ENCODE measurements at regions not wholly inside any gene's neighbourhood (a gene's known extent, or its start where the extent isn't known, plus 50 kb on each side); places are given as distances from the start of the nearest gene placed in this dataset.

DNA sequence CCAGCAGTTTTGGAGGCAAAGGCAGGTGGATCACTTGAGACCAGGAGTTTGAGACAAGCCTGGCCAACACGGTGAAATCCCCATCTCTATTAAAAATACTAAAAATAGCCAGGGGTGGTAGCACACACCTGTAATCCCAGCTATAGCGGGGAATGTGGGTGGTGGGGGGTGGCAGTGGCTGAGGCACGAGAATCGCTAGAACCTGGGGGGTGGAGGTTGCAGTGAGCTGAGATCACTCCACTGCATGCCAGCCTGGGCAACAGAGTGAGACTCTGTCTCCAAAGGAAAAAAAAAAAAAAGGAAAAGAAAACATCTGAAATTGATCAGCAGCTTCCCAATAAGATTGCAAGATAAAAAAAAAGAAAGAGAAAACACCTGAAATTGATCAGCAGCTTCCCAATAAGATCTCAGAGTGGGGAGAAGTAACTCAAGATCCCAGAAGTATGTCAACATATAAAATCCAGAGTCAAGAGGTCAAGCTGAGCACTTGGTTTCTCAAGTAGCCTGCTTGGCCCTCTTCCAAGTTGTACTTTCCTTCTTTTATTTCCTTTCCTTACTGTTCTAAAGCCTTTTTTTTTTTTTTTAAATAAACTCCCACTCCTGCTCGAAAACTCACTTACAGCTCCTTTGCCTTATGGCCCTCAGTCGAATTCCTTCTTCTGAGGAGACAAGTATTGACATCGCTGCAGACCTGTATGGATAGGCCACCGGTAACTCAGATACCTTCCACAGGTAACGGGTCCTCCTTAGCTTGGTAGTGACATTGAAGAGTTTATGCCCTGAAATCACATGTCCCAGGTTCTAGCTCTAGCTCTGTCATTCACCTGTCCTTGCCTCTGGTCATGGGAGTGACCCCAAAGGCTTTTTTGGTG lies 368.5 kb upstream of the SYNCRIP start:
- TF ChIP-seq, protein P1, sequence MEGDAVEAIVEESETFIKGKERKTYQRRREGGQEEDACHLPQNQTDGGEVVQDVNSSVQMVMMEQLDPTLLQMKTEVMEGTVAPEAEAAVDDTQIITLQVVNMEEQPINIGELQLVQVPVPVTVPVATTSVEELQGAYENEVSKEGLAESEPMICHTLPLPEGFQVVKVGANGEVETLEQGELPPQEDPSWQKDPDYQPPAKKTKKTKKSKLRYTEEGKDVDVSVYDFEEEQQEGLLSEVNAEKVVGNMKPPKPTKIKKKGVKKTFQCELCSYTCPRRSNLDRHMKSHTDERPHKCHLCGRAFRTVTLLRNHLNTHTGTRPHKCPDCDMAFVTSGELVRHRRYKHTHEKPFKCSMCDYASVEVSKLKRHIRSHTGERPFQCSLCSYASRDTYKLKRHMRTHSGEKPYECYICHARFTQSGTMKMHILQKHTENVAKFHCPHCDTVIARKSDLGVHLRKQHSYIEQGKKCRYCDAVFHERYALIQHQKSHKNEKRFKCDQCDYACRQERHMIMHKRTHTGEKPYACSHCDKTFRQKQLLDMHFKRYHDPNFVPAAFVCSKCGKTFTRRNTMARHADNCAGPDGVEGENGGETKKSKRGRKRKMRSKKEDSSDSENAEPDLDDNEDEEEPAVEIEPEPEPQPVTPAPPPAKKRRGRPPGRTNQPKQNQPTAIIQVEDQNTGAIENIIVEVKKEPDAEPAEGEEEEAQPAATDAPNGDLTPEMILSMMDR (conservative IDR thresholded peaks at IDR 0.05; ENCODE audit: low read depth, low read length), result no peak
- H3K4me2 ChIP-seq, result no peak overlapping the region
- H3K36me3 ChIP-seq (ENCODE audit: insufficient read depth), result no peaks in the 10 kb centered on the region
- H3K27ac ChIP-seq, result no peak overlapping the region
- H3K79me2 ChIP-seq (ENCODE audit: insufficient read depth, low read depth), result no peaks in the 10 kb centered on the region
- H3K27me3 ChIP-seq (ENCODE audit: insufficient read depth, low read depth), result no peaks in the 10 kb centered on the region
- H2AFZ ChIP-seq (ENCODE audit: low read depth), result no peak overlapping the region
- no peaks in the 10 kb centered on the region for H4K20me1 ChIP-seq (ENCODE audit: insufficient read depth)
- no peak overlapping the region for H3K4me3 ChIP-seq (IDR thresholded peaks at IDR 0.05; ENCODE audit: insufficient read depth, low read depth, low read length)
- H3K9ac ChIP-seq, result no peak overlapping the region
- no peaks in the 10 kb centered on the region for H3K4me1 ChIP-seq (ENCODE audit: low read depth, poor library complexity, severe bottlenecking)

DNA sequence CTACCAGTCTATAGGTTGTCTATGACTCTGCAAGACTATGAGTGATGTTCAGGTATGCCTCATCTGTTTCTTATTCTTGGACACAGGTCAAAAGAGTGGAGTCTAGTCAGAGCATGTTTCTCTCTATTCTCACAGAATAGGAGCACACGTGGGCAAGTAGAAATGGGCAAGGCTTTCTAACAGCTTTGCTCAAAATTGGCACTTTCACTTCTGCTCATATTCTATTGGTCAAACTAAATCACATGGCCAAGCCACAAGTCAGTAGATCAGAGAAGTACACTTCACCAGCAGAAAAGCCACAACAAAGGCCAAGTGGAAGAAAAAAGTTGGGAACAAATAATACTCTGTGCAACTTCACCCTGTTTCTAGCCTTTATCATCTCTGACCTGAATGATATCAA lies 354.5 kb upstream of the SYNCRIP start:
- Histone ChIP-seq H3K9ac (no peak overlapping the region), H3K27me3 (ENCODE audit: insufficient read depth, low read depth) (no peaks in the 10 kb centered on the region), H3K79me2 (ENCODE audit: insufficient read depth, low read depth) (no peaks in the 10 kb centered on the region), H3K4me1 (ENCODE audit: low read depth, poor library complexity, severe bottlenecking) (no peaks in the 10 kb centered on the region), H3K36me3 (ENCODE audit: insufficient read depth) (no peaks in the 10 kb centered on the region), H3K4me2 (no peak overlapping the region), H3K4me3 (IDR thresholded peaks at IDR 0.05; ENCODE audit: insufficient read depth, low read depth, low read length) (no peak overlapping the region), H4K20me1 (ENCODE audit: insufficient read depth) (no peaks in the 10 kb centered on the region), H2AFZ (ENCODE audit: low read depth) (no peak overlapping the region), H3K27ac (no peak overlapping the region)
- TF ChIP-seq, protein P1 (conservative IDR thresholded peaks at IDR 0.05; ENCODE audit: low read depth, low read length), result no peak

DNA sequence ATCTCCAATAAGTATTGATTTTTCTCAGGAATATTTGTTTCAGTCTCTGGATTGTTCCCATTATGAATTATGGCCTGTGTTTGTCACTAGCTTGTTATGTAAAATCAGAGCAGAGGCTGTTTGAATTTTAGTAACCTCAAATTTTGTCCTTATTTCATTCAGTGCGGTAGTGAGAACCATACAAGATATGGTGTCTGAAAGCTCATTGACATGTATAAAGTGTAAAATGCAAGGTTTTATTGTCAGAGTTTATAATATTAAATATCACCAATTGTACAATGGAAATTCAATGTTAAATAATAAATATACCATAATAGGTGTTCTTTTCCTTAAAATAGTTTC lies 353.3 kb upstream of the SYNCRIP start:
- no peak overlapping the region for H3K27ac ChIP-seq
- H3K79me2 ChIP-seq (ENCODE audit: insufficient read depth, low read depth), result no peaks in the 10 kb centered on the region
- H3K27me3 ChIP-seq (ENCODE audit: insufficient read depth, low read depth), result no peaks in the 10 kb centered on the region
- no peak overlapping the region for H2AFZ ChIP-seq (ENCODE audit: low read depth)
- no peaks in the 10 kb centered on the region for H3K36me3 ChIP-seq (ENCODE audit: insufficient read depth)
- no peaks in the 10 kb centered on the region for H4K20me1 ChIP-seq (ENCODE audit: insufficient read depth)
- H3K4me2 ChIP-seq, result no peak overlapping the region
- H3K4me3 ChIP-seq (IDR thresholded peaks at IDR 0.05; ENCODE audit: insufficient read depth, low read depth, low read length), result no peak overlapping the region
- no peaks in the 10 kb centered on the region for H3K4me1 ChIP-seq (ENCODE audit: low read depth, poor library complexity, severe bottlenecking)
- TF ChIP-seq, protein P1 (conservative IDR thresholded peaks at IDR 0.05; ENCODE audit: low read depth, low read length), result no peak
- no peak overlapping the region for H3K9ac ChIP-seq

DNA sequence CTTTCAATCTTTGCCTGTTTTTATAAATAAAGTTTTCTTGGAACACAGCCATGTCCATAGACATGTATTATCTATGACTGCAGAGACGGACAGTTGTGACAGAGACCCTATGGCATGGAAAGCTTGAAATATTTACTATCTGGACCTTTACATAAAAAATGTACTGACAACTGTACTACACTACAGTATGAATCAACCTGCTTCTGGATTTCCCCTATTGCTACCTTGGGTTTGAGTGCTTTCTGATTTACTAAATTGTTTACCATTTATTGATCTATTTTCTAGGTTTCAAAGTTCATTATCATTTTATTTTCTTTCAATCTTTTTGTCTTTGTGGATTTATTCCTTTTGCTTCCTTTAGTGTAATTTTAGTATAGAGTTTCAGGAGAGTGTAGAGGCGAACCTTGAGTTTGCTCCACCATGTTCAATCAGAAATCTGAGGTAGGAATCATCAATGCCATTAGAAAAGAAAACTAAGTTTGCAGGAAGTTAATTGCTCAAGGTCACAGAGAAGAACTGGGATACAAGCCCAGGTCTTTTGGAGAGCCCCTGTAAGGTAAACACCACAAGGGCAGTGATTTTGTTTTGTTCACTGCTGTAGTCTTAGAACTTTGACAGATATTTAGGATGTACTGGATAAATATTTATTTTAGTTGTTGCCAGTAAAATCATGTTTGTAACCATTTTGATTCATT lies 352.8 kb upstream of the SYNCRIP start:
- no peak overlapping the region for H2AFZ ChIP-seq (ENCODE audit: low read depth)
- H3K79me2 ChIP-seq (ENCODE audit: insufficient read depth, low read depth), result no peaks in the 10 kb centered on the region
- no peaks in the 10 kb centered on the region for H3K4me1 ChIP-seq (ENCODE audit: low read depth, poor library complexity, severe bottlenecking)
- H3K27me3 ChIP-seq (ENCODE audit: insufficient read depth, low read depth), result no peaks in the 10 kb centered on the region
- H3K4me2 ChIP-seq, result no peak overlapping the region
- no peak overlapping the region for H3K4me3 ChIP-seq (IDR thresholded peaks at IDR 0.05; ENCODE audit: insufficient read depth, low read depth, low read length)
- H4K20me1 ChIP-seq (ENCODE audit: insufficient read depth), result no peaks in the 10 kb centered on the region
- H3K27ac ChIP-seq, result no peak overlapping the region
- H3K9ac ChIP-seq, result no peak overlapping the region
- TF ChIP-seq, protein P1 (conservative IDR thresholded peaks at IDR 0.05; ENCODE audit: low read depth, low read length), result no peak
- H3K36me3 ChIP-seq (ENCODE audit: insufficient read depth), result no peaks in the 10 kb centered on the region

Data from KMS-11 (cell line).